OCI-LY1 (cell line): ENCODE measurements at regions not wholly inside any gene's neighbourhood (a gene's known extent, or its start where the extent isn't known, plus 50 kb on each side); places are given as distances from the start of the nearest gene placed in this dataset.

Experiments used
- H2AFZ ChIP-seq: fragments of 200-600 bp; sonication (generic), shearing (Covaris generic); 2 replicates; pipeline ENCODE4 v1.6.0; 2014; ENCODE audit warnings: antibody characterized with exemption, mild to moderate bottlenecking, low read length
- H3F3A ChIP-seq: fragments of 200-600 bp; sonication (generic), shearing (Covaris generic); 2 replicates; pipeline ENCODE4 v1.6.0; 2014; ENCODE audit warnings: mild to moderate bottlenecking, antibody characterized with exemption, low read length, moderate library complexity; ENCODE audit not compliant: insufficient read depth
- H3K27ac ChIP-seq: fragments of 200-600 bp; sonication (generic); 2 replicates; pipeline ENCODE4 v1.5.1; 2014; ENCODE audit warnings: low read length, mixed run types, mild to moderate bottlenecking, low read depth; ENCODE audit not compliant: poor library complexity, severe bottlenecking
- H3K27me3 ChIP-seq: fragments of 200-600 bp; sonication (generic); 2 replicates; pipeline ENCODE4 v1.6.0; 2014; ENCODE audit warnings: antibody characterized with exemption, mild to moderate bottlenecking, low read length, moderate library complexity; ENCODE audit not compliant: insufficient read depth
- H3K36me3 ChIP-seq: fragments of 200-600 bp; sonication (generic); 2 replicates; pipeline ENCODE4 v1.6.1; 2014; ENCODE audit warnings: mild to moderate bottlenecking, antibody characterized with exemption, low read length, moderate library complexity, mixed read lengths; ENCODE audit not compliant: insufficient read depth
- H3K4me1 ChIP-seq: fragments of 200-600 bp; sonication (generic); 2 replicates; pipeline ENCODE4 v1.5.1; 2014; ENCODE audit warnings: mild to moderate bottlenecking, low read length, moderate library complexity; ENCODE audit not compliant: insufficient read depth, severe bottlenecking
- H3K4me2 ChIP-seq: fragments of 200-600 bp; sonication (generic), shearing (Covaris generic); 2 replicates; pipeline ENCODE4 v1.6.1; 2014; ENCODE audit warnings: low read length
- H3K4me3 ChIP-seq: fragments of 200-600 bp; sonication (generic); 2 replicates; pipeline ENCODE4 v1.5.1; 2014; ENCODE audit warnings: low read length, low read depth, mild to moderate bottlenecking, mixed read lengths; ENCODE audit not compliant: poor library complexity, severe bottlenecking
- H3K79me2 ChIP-seq: fragments of 200-600 bp; shearing (Covaris generic); 2 replicates; pipeline ENCODE4 v1.6.1; 2016; ENCODE audit warnings: mixed run types, low read length, mixed read lengths; ENCODE audit not compliant: insufficient read depth
- H3K9ac ChIP-seq: fragments of 200-600 bp; sonication (generic), shearing (Covaris generic); 2 replicates; pipeline ENCODE4 v1.6.1; 2014; ENCODE audit warnings: mild to moderate bottlenecking, low read length, mixed read lengths
- H3K9me2 ChIP-seq: fragments of 200-600 bp; sonication (generic), shearing (Covaris generic); 2 replicates; pipeline ENCODE4 v1.6.1; 2014; ENCODE audit warnings: low read depth, mild to moderate bottlenecking, low read length, mixed read lengths
- H3K9me3 ChIP-seq: fragments of 200-600 bp; shearing (Covaris generic); 2 replicates; pipeline ENCODE4 v1.6.1; 2014; ENCODE audit warnings: low read length, mixed read lengths
- H4K20me1 ChIP-seq: fragments of 200-600 bp; sonication (generic), shearing (Covaris generic); 2 replicates; pipeline ENCODE4 v1.6.0; 2016; ENCODE audit warnings: mild to moderate bottlenecking, low read length; ENCODE audit not compliant: insufficient read depth
- EZH2 ChIP-seq: fragments of 200-600 bp; sonication (generic), shearing (Covaris generic); IDR thresholded peaks from 2 replicates; pipeline ENCODE4 v1.8.0; 2017; ENCODE audit warnings: borderline replicate concordance, mixed run types, mild to moderate bottlenecking, antibody characterized with exemption, low read length, moderate library complexity, mixed read lengths
- TF ChIP-seq, protein P1 (sequence below): fragments of 200-600 bp; sonication (generic), shearing (Covaris generic); IDR thresholded peaks from 2 replicates; pipeline ENCODE4 v1.5.1; 2017; ENCODE audit warnings: mild to moderate bottlenecking, antibody characterized with exemption, low read length, moderate library complexity, mixed read lengths

DNA sequence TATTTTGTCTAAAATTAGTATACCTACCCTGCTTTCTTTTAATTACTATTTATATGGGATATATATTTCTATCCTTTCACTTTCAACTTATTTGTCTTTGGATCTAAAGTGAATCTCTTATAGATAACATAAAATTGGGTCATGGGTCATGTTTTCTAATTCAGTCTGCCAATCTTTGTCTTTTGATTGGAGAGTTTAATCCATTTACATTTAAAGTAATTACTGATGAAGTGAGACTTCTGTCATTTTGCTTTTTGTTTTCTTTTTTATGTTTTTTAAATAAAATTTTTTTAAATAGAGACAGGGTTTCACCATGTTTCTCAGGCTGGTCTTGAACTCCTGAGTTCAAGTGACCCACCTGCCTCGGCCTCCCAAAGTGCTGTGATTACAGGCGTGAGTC lies 50.5 kb upstream of the PRDM1 start:
- Histone ChIP-seq H4K20me1 (no peaks in the 10 kb centered on the region), H3K27ac (no peak overlapping the region), H3K4me1 (no peaks in the 10 kb centered on the region), H2AFZ (no peak overlapping the region), H3K9ac (no peak overlapping the region), H3K4me3 (no peak overlapping the region), H3K79me2 (no peaks in the 10 kb centered on the region), H3F3A (no peaks in the 10 kb centered on the region), H3K4me2 (no peak overlapping the region), H3K9me3 (no peaks in the 10 kb centered on the region), H3K27me3 (no peaks in the 10 kb centered on the region), H3K9me2 (no peaks in the 10 kb centered on the region), H3K36me3 (no peaks in the 10 kb centered on the region; the same call in 1 of the 2 replicates)
- no peak for TF ChIP-seq EZH2
- TF ChIP-seq, protein P1, sequence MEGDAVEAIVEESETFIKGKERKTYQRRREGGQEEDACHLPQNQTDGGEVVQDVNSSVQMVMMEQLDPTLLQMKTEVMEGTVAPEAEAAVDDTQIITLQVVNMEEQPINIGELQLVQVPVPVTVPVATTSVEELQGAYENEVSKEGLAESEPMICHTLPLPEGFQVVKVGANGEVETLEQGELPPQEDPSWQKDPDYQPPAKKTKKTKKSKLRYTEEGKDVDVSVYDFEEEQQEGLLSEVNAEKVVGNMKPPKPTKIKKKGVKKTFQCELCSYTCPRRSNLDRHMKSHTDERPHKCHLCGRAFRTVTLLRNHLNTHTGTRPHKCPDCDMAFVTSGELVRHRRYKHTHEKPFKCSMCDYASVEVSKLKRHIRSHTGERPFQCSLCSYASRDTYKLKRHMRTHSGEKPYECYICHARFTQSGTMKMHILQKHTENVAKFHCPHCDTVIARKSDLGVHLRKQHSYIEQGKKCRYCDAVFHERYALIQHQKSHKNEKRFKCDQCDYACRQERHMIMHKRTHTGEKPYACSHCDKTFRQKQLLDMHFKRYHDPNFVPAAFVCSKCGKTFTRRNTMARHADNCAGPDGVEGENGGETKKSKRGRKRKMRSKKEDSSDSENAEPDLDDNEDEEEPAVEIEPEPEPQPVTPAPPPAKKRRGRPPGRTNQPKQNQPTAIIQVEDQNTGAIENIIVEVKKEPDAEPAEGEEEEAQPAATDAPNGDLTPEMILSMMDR, result no peak

DNA sequence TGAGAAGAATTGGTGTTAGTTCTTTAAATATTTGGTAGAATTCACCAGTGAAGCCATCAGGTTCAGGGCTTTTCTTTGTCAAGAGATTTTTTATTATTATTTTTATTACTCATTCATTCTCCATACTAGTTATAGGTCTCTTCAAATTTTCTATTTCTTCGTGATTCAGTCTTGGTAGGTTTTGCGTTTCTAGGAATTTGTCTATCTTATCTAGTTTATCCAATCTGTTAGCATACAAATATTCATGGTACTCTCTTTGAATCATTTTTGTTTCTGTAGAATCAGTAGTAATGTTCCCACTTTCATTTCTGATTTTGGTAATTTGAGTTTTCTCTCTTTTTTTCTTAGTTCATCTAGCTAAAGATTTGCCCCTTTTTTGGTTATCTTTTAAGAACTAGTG lies 52.3 kb upstream of the PRDM1 start:
- no peak for TF ChIP-seq EZH2
- TF ChIP-seq, protein P1, result no peak
- no peaks in the 10 kb centered on the region for H3K27me3 ChIP-seq
- H3K9me3 ChIP-seq, result no peaks in the 10 kb centered on the region
- no peak overlapping the region for H2AFZ ChIP-seq
- H3K9ac ChIP-seq, result no peak overlapping the region
- no peaks in the 10 kb centered on the region for H3F3A ChIP-seq
- no peaks in the 10 kb centered on the region for H4K20me1 ChIP-seq
- H3K79me2 ChIP-seq, result no peaks in the 10 kb centered on the region
- no peaks in the 10 kb centered on the region; the same call in 1 of the 2 replicates for H3K36me3 ChIP-seq
- H3K4me2 ChIP-seq, result no peak overlapping the region
- H3K27ac ChIP-seq, result no peak overlapping the region
- no peak overlapping the region for H3K4me3 ChIP-seq
- no peaks in the 10 kb centered on the region for H3K4me1 ChIP-seq
- H3K9me2 ChIP-seq, result no peaks in the 10 kb centered on the region

DNA sequence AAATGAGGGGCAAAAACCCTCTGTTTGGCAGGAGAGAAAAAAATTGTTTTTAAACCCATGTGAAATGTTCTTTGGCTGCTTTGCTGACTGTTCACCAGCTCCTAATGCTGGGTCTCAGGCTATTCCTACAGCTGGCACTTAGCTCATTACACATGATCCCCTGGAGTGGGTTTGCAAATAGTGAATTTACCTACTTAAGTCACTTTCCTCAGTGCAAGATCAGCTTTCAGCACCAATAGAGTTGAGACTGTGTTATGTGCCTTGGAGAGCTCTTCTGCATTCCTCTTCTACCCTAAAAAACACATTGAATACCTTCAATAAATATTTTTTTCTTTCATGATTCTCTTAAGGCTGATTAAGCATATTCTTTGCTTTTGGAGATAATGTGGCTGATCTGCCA lies 58.4 kb upstream of the PRDM1 start:
- Histone ChIP-seq H3K9me3 (no peaks in the 10 kb centered on the region), H3K36me3 (no peaks in the 10 kb centered on the region), H3K79me2 (no peaks in the 10 kb centered on the region), H3K9ac (no peak overlapping the region), H3F3A (no peaks in the 10 kb centered on the region), H3K4me3 (no peak overlapping the region), H4K20me1 (no peaks in the 10 kb centered on the region), H3K4me2 (no peak overlapping the region), H2AFZ (no peak overlapping the region), H3K27me3 (no peaks in the 10 kb centered on the region), H3K27ac (no peak overlapping the region), H3K9me2 (no peaks in the 10 kb centered on the region), H3K4me1 (no peaks in the 10 kb centered on the region)
- TF ChIP-seq EZH2, result no peak
- TF ChIP-seq, protein P1, result no peak
